DND-41 (cell line): ENCODE measurements at regions not wholly inside any gene's neighbourhood (a gene's known extent, or its start where the extent isn't known, plus 50 kb on each side); places are given as distances from the start of the nearest gene placed in this dataset.

Source experiments
- EZH2 ChIP-seq: IDR thresholded peaks from 3 replicates; pipeline ENCODE4 v1.6.1; 2012; ENCODE audit warnings: borderline replicate concordance, low read depth, mild to moderate bottlenecking, moderate library complexity, low read length, inconsistent platforms; ENCODE audit not compliant: severe bottlenecking
- TF ChIP-seq, protein P1 (sequence below): IDR thresholded peaks from 2 replicates; pipeline ENCODE4 v1.5.1; 2012; ENCODE audit warnings: borderline replicate concordance, low read length, moderate library complexity, mild to moderate bottlenecking; ENCODE audit not compliant: poor library complexity, severe bottlenecking; ENCODE audit errors: extremely low read depth

DNA sequence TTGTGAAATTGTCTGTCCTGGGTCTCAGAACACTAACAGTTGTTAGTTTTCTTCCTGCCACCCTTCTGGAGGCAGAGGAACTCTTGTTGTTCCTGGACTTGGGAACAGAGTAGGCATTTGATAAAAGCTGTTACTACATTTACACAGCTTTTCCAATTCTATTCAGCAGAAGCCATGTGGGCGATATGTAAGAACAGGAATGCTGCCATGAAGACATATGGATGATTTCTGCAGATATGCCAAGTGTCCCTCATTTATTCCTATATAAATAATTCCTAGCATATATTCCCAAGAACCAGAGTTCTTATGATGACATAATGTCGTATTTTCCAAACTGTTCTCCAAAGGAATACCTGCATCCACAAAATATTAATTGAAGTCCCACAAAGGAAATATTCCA lies 135.9 kb upstream of the DAB2 start:
- TF ChIP-seq, protein P1, sequence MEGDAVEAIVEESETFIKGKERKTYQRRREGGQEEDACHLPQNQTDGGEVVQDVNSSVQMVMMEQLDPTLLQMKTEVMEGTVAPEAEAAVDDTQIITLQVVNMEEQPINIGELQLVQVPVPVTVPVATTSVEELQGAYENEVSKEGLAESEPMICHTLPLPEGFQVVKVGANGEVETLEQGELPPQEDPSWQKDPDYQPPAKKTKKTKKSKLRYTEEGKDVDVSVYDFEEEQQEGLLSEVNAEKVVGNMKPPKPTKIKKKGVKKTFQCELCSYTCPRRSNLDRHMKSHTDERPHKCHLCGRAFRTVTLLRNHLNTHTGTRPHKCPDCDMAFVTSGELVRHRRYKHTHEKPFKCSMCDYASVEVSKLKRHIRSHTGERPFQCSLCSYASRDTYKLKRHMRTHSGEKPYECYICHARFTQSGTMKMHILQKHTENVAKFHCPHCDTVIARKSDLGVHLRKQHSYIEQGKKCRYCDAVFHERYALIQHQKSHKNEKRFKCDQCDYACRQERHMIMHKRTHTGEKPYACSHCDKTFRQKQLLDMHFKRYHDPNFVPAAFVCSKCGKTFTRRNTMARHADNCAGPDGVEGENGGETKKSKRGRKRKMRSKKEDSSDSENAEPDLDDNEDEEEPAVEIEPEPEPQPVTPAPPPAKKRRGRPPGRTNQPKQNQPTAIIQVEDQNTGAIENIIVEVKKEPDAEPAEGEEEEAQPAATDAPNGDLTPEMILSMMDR: no peak
- no peak for TF ChIP-seq EZH2
